D341Med (cell line): ENCODE measurements at regions not wholly inside any gene's neighbourhood (a gene's known extent, or its start where the extent isn't known, plus 50 kb on each side); places are given as distances from the start of the nearest gene placed in this dataset.
A peak's percentile ranks its signal among the peaks of the same experiment; 100 is the strongest.
"Not testable (repeated sequence)": the region's sequence is repeated elsewhere in the genome, so short reads cannot be mapped to it uniquely, and the experiment has no call there.

ENCODE experiments used
- DNase-seq: peaks from one replicate; pipeline ENCODE4 v3.0.0; 2012; ENCODE audit warnings: low spot score

DNA sequence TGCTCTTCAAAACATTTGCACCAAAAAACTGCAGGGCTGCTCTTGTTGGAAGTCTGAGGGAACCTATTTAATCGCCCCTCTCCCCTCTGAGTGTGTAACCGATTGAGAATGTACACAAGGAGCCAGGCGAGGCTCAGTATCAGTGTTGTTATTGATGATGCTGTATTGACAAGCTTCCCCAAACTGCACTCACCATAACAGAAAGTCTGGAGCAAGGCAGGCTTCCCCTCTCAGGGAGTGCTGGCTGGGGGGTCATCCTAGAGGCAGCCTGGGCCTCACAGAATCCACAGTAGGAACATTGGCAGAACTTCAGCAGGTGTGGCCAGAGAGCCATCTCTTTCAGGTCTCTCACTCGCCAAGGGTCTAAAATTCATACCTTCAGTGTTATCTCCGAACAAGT, 58.1 kb upstream of the TUNAR start:
- DNase-seq: no peak

DNA sequence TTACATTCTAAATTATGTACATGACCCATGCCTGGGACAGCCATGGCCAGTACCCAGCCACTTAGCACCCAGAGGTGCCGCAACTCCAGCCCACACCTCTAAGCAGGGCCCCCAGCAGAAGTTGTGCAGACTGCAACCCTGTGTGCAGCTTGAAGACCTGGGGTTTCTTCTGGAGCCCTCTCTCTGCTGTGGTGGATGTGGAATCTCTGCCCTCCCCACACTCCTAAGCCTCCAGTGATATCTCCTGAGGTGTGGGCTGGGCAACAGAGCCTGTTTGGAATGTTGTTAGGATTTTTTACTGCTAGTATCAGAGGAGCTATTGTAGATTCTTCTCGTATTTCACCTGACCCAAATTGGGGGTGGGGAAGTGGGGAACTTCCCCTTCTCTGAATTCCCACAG, 59.4 kb upstream of the TUNAR start:
- no peak for DNase-seq

DNA sequence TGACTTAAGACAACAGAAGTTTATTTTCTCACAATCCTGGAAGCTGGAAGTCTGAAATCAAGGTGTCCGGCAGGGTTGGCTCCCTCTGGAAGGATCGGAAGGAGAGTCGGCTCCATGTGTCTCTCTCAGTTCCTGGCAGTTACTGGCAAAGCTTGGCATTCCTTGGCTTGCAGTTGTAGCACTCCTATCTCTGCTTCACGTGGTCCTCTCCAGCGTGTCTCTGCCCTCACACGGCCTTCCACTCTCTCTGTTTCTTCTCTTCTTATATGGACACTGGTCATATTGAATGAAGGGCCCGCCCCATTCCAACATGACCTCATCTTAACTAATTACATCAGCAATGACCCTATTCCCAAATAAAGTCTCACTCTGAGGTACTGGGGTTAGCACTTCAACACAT, 60.1 kb upstream of the TUNAR start:
- DNase-seq: no peak

DNA sequence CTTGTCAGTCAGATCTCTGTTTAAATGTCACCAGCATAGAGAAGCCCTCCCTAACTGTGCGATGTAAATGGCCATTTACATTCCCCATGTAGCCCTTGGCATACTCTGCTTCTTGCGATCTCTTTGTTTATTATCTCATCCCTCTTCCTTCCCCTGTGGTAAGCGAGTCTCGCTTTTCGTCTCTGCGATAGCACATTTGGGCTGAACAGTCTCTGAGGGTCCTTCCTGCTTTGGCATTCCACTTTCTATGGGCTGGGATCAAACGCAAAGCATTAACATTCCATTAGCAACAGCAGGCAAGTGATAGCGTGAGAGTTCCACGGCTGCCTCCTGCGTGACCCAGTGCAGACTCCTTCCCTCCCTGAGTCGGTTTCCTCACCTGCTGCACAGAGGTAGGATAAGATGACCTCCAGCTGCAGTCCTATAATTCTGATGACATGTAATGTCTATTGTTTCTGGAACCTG, 61.4 kb upstream of the TUNAR start:
- DNase-seq: no peak

DNA sequence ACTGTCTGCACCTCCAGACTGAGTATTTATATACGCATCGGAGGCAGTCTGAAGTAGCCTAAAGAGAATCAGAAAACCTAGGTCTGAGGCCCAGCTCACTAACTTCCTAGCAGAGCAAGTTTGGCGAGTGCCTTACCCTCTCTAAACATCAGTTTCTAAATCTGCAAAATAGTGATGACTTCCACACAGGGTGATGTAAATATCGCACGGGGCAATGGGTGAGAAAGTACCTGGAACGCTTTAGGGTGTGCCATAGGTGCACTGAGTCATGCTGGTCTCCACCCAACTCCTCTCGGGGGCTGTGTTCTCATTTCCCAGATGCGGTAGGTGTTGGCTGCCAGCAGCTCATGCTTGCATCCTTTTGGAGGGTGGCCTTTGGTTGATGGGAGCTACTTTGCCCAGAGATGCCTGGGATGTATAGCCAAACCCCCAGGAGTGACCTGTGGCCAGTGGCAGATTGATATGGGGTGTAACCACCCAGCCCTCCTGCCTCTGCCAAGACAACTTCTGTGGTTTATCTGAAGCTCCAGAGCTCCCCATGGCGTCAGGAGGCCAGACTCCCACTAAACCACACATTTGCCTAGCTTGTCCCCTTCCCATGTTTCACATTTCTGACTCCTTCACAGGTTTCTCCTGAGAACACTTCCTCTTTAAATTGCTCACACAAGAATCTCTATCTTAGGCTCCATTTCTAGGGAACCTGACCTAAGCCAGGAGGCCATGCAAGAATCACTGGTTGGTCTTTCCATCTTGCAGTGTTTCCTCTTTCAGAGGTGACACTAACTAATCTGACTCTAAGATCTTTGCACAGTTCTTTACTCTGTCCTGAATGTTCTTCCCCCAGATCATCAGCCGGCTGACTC, 62.0 kb upstream of the TUNAR start:
- no peak for DNase-seq

DNA sequence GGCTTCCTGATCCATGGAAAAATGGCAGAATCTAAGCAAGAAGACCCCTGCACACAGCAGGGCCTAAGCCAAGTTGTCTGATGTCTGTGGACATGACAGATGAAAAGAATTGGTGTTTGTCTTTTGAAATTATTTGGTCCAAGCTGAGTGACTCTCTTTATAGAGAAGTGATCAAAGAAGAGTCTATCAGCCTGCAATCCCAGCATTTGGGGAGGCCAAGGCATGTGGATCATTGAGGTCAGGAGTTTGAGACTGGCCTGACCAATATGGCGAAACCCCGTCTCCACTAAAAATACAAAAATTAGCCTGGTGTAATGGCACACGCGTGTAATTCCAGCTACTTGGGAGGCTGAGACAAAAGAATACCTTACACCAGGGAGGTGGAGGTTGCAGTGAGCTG, 64.8 kb upstream of the TUNAR start:
- no peak for DNase-seq

DNA sequence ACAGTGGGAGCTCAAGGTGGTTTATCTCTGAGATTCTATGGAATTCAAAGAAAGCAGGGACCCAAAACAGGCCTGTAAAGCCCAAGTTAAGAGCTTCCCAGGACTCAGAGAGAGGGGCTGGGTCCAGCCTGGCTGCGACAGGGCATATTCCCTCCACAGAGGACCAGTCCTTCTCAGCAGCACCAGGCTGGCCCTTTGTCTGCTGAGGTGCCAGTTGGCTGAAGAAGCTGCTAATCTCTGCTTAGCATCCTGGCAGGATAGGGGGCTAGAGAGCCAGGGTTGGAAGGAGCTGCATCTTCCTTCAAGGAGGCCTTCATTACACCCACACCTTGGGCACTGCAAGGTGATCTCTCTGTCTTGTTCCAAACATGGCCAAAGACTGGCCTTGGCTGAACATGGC, 68.3 kb upstream of the TUNAR start:
- no peak for DNase-seq

DNA sequence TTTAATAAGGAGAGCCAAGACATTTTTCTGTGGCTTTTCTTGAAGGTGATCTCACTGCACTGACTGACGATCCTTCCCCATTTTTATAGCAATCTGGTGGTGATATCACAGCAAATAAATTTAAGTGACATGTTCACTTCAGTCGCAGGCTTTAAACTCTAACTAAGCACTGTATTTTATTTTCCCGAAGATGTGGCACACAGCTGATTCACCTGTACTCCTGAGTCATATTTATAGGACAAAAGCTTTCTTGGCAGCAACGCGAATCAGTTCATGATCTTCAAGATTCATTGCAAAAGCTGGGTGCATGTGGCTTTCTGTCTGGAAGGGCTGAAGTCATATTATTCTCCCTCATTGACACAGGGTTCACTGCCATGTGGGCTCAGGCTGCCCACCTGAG, 79.8 kb upstream of the TUNAR start:
- no peak for DNase-seq

DNA sequence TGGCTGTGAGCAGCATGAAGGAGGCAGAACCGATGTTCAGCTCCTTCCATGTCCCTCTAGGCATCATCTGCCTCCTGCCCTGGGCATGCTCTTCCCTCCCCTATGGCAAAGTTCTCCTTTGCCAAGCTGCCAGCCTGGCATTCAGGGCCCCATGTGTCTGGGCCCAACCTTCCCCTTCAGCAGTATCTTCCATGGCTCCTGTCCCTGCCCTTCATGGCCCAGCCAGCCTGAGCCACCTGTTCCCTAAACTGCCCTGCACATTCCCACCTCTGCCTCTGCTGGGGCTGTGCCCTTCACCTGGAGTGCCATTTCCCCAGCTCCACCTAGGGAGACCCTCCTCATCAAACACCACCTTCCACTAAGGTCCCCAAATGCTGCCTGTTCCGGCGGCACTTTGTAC, 74.0 kb upstream of the TCL1A start:
- DNase-seq: no peak

DNA sequence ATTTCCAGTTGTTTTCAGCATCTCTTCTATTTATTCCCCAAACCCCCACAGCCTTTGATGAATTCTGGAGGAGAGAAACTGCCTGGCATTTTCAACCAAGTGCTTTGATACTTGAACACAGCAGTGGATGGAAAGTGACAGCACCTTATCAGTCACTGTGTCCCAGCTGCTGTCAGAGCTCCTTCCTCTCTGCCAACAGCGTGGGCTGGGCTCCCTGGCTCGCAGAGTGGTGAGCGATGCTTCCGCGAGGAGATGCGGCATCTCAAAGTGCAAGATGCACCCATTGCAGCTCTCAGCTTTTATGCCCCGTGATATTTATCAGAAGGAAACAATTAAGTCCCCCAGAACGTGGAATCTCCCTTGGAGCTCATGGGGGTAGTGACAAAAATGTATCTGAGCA, 72.6 kb upstream of the TCL1A start:
- DNase-seq: no peak

DNA sequence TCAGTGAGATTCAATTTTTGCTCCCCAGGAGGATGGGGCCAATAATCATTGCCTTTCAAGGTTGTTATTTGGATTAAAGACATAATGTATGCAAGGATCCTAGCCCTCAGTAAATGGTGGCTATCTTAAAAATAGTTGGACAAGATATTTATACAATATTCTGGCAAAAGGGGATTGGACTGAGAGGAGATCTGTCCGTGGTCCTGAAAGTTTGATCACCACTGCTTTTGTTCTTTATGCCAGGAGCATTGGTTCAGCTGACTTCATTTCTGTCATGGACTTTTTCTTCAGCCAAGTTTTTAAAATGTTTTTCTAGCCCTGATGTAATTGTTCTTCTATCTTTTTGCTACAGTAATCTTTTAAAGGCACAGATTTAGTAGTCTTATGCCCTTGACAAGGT, 70.2 kb upstream of the TCL1A start:
- no peak for DNase-seq

DNA sequence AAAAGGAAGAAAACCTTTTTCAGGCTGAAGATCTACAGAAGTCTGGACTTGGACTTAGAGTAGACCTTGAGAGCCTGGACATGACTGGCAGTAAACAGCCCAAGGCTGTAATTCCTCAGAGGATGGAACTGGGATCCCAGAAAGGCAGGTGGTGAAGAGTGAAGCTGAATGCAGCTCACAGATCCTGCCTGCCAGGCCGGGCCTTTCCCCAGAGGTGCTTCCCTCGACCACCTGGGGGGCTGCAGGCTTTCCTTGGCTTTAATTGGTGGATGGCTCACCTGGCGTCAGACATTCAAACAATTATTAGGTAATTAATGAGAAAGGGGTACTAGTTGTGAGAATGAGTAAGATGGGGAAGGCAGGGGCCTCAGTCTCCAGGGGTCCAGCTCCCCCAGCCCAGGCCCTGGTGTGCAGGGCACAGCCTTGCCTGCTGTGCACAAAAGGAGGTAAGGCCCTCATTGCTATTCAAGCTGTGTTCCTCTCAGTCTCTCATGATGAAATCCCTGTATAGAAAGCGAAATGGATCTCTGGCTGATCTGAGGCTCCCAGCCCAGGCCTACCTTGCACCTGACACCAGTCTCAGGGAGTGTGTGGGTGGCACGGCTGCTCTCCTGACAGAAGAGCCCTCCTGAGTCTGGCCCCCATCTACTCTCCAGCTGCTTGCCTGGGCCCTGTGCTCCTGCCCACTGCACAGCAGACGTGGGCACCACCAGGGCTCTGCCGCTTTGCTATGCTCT, 63.0 kb upstream of the TCL1A start:
- DNase-seq: no peak

DNA sequence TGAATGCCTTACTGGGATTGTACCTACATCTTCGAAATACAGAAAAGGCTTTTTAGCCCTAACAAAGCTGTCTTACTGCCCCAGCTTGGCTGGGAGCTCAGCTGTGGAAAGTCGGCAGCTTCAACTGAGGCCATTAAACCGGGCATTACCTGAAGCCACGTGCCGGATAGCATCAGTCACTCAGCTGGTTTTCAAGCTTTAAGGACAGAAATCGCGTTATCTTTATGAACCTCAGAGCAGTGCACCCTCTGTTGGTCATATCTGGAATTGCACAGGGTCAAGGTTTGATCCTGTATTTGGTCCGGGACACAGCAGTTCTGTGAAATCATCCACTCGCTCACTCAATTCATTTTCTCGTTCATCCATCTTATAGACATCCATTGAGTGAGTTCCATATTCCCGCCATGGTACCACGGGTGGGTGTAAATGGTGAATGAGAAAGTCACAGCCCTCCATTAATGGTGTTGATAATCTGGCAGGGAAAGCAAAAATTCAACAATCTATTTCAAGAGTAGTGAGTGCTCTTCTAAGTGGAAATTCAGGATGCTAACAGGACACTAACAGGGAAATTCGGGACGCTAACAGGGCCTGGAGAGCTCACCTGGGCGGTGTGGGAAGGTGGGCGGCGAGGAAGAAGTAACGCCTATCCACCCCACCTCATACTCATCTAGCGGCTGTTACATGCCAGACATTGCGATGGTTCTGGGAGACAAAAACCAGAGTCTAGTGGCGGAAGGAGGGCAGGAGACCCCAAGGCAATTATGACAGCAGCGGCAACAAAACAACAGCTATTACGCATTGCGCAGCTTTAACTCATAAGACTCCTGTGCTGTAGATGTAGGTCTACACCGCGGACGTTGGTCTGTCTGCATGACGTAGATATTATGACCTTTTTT, 60.6 kb upstream of the TCL1A start:
- DNase-seq: peak; percentile 66

DNA sequence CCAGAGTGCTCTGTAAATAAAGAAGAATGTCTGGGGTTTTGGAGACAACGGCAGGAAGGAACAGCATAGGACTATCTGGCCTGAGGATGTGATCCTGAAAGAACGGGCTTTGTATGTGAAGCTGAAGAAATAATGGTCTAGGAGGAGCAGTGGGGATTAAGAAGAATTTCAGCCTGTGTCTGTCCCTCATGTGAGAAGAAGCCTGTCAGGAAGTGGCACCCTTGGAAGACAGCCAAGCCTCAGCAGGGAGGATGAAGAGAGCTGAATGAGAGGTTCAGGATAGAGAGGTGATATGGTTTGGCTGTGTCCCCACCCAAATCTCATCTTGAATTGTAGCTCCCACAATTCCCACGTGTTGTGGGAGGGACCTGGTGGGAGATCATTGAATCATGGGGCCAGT, 56.9 kb upstream of the TCL1A start:
- no peak for DNase-seq

DNA sequence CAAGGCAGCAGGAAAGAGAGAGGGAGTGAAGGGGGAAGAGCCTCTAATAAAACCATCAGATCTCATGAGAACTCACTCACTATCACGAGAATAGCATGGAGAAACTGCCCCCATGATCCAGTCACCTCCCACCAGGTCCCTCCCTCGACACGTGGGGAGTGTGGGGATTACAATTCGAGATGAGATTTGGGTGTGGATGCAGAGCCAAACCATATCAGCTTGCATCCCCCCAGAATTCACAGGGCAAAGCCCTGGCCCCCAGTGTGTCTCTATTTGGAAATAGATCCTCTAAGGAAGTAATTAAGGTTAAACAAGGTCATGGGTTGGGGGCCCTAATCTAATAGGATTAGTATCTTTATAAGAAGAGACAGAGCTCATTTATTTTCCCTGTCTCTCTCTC, 56.1 kb upstream of the TCL1A start:
- DNase-seq: no peak

DNA sequence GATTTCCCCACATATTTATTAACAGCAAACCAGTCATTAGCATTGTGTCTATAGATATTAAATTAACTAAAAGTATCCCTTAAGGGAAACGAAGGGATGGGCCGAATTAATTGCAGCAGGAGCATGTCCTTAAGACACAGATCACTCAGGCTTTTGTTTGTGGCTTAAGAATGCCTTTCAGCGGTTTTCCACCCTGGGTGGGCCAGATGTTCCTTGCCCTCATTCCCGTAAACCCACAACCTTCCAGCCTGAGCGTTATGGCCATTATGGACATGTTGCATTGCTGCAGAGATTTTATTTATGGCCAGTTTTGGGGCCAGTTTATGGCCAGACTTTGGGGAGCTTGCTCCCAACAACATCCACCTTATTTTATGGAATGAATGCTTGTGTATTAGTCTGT, 55.5 kb upstream of the TCL1A start:
- DNase-seq: not testable (repeated sequence)

DNA sequence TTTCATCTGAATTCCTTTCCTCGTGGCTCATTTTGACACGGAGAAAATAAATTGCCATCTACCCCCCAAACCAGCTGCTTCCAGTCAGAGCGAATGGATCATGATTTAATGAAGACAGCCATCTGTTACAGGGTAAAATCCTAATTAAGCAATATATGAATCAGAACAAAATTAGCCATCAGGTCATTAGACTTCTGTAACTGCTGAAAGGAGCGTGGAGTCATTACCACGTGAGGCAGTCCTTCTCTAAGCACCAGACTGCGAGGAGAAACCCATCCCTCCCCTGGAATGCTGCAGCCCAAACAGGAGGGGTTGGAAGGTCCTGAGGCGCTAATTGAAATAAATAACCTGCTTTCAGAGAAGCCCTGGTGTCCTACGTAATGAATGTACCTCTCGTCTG, 51.1 kb upstream of the TCL1A start:
- peak; percentile 44 for DNase-seq

DNA sequence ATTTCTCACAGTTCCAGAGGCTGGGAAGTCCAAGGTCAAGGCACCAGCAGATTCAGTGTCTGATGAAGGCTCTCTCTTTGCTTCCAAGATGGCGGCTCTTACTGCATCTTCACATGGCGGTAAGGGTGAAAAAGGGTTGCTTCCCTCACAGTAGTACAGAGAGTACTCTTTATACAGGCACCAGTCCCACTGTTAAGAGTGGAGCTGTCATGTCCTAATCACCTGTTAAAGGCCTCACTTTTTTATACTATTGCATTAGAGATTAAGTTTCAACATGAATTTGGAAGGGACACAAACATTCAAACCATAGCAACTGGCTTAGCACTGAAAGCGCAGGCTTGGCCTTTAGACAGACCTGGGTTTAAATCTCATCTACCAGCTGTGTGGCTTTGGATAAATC, 50.0 kb upstream of the TCL1A start:
- no peak for DNase-seq
